NT2/D1 (cell line): ENCODE measurements at regions not wholly inside any gene's neighbourhood (a gene's known extent, or its start where the extent isn't known, plus 50 kb on each side); places are given as distances from the start of the nearest gene placed in this dataset.
"Not testable (repeated sequence)": the region's sequence is repeated elsewhere in the genome, so short reads cannot be mapped to it uniquely, and the experiment has no call there.

Source experiments
- DNase-seq: peaks from one replicate; pipeline ENCODE4 v3.0.0-alpha.2; 2011; ENCODE audit warnings: low read depth, low spot score
- H3K27me3 ChIP-seq: 2 replicates; pipeline ENCODE4 v1.6.0; 2011; ENCODE audit warnings: mild to moderate bottlenecking; ENCODE audit not compliant: insufficient read length, insufficient read depth
- H3K36me3 ChIP-seq: 2 replicates; pipeline ENCODE4 v1.6.1; 2011; ENCODE audit warnings: mild to moderate bottlenecking, low read length, mixed read lengths; ENCODE audit not compliant: insufficient read depth, insufficient read length
- H3K4me1 ChIP-seq: 2 replicates; pipeline ENCODE4 v1.5.1; 2011; ENCODE audit not compliant: insufficient read depth, insufficient read length
- H3K4me3 ChIP-seq: 2 replicates; pipeline ENCODE4 v1.5.1; 2011; ENCODE audit warnings: low read depth; ENCODE audit not compliant: insufficient read length
- H3K9ac ChIP-seq: 2 replicates; pipeline ENCODE4 v1.6.0; 2011; ENCODE audit warnings: low read depth; ENCODE audit not compliant: insufficient read length
- H3K9me3 ChIP-seq: 2 replicates; pipeline ENCODE4 v1.5.1; 2011; ENCODE audit warnings: mild to moderate bottlenecking, low read length; ENCODE audit not compliant: insufficient read depth
- SUZ12 ChIP-seq: IDR thresholded peaks from 2 replicates; pipeline ENCODE4 v1.6.1; 2011; ENCODE audit not compliant: insufficient read length, insufficient read depth; ENCODE audit errors: extremely low read depth
- YY1 ChIP-seq: IDR thresholded peaks from 2 replicates; pipeline ENCODE4 v1.6.1; 2011; ENCODE audit not compliant: insufficient read length, insufficient read depth
- ZNF274 ChIP-seq: IDR thresholded peaks from 2 replicates; pipeline ENCODE4 v1.6.1; 2011; ENCODE audit warnings: mild to moderate bottlenecking, low read depth, low read length

- Histone ChIP-seq H3K4me3 (no peak overlapping the region), H3K9me3 (no peaks in the 10 kb centered on the region), H3K36me3 (no peaks in the 10 kb centered on the region), H3K4me1 (no peaks in the 10 kb centered on the region), H3K9ac (no peak overlapping the region), H3K27me3 (no peaks in the 10 kb centered on the region)
- DNase-seq = no peak
- TF ChIP-seq SUZ12 (no peak), ZNF274 (no peak), YY1 (no peak)
Measured at GRCh38 chr15:26028086-26028740, 165.1 kb upstream of the ATP10A start.

GRCh38 chr15:26026671-26027070 lies 163.5 kb upstream of the ATP10A start:
- DNase-seq, H3K9ac ChIP-seq, H3K27me3 ChIP-seq, H3K9me3 ChIP-seq, H3K4me1 ChIP-seq, H3K4me3 ChIP-seq, H3K36me3 ChIP-seq: not testable (repeated sequence)

- no peak overlapping the region for H3K4me3 ChIP-seq
- no peak for TF ChIP-seq YY1
- TF ChIP-seq ZNF274 = no peak
- no peak for TF ChIP-seq SUZ12
- no peaks in the 10 kb centered on the region for H3K9me3 ChIP-seq
- no peaks in the 10 kb centered on the region for H3K36me3 ChIP-seq
- no peak for DNase-seq
- H3K27me3 ChIP-seq = no peaks in the 10 kb centered on the region
- H3K4me1 ChIP-seq = no peaks in the 10 kb centered on the region
- H3K9ac ChIP-seq = no peak overlapping the region
Measured at GRCh38 chr15:26024241-26024640, 161.1 kb upstream of the ATP10A start.

GRCh38 chr15:26023691-26024090 lies 160.6 kb upstream of the ATP10A start:
- no peaks in the 10 kb centered on the region for H3K36me3 ChIP-seq
- no peaks in the 10 kb centered on the region for H3K27me3 ChIP-seq
- H3K4me3 ChIP-seq = no peak overlapping the region
- H3K9ac ChIP-seq = no peak overlapping the region
- no peak for DNase-seq
- TF ChIP-seq YY1 (no peak), SUZ12 (no peak), ZNF274 (no peak)
- no peaks in the 10 kb centered on the region for H3K4me1 ChIP-seq
- H3K9me3 ChIP-seq = no peaks in the 10 kb centered on the region

- H3K9me3 ChIP-seq = no peaks in the 10 kb centered on the region
- TF ChIP-seq ZNF274 (no peak), SUZ12 (no peak), YY1 (no peak)
- no peak overlapping the region for H3K9ac ChIP-seq
- H3K36me3 ChIP-seq = no peaks in the 10 kb centered on the region
- DNase-seq = no peak
- H3K4me3 ChIP-seq = no peak overlapping the region
- H3K4me1 ChIP-seq = no peaks in the 10 kb centered on the region
- H3K27me3 ChIP-seq = no peaks in the 10 kb centered on the region
Measured at GRCh38 chr15:26023231-26023630, 160.1 kb upstream of the ATP10A start.

- no peak for DNase-seq
- no peaks in the 10 kb centered on the region for H3K9me3 ChIP-seq
- no peaks in the 10 kb centered on the region for H3K27me3 ChIP-seq
- no peaks in the 10 kb centered on the region for H3K4me1 ChIP-seq
- TF ChIP-seq ZNF274 = no peak
- TF ChIP-seq YY1 = no peak
- TF ChIP-seq SUZ12 = no peak
- H3K4me3 ChIP-seq = no peak overlapping the region
- H3K9ac ChIP-seq = no peak overlapping the region
- H3K36me3 ChIP-seq = no peaks in the 10 kb centered on the region
Measured at GRCh38 chr15:26020871-26021270, 157.7 kb upstream of the ATP10A start.

GRCh38 chr15:26017665-26018064 lies 154.5 kb upstream of the ATP10A start:
- no peaks in the 10 kb centered on the region for H3K9me3 ChIP-seq
- H3K36me3 ChIP-seq = no peaks in the 10 kb centered on the region
- H3K4me3 ChIP-seq = no peak overlapping the region
- no peaks in the 10 kb centered on the region for H3K27me3 ChIP-seq
- peaks cover 3% of the 10 kb centered on the region for H3K4me1 ChIP-seq
- H3K9ac ChIP-seq = no peak overlapping the region
- TF ChIP-seq YY1 (no peak), SUZ12 (no peak), ZNF274 (no peak)
- DNase-seq = no peak
